Right lobe of liver (tissue), 6 donors: ENCODE measurements at regions not wholly inside any gene's neighbourhood (a gene's known extent, or its start where the extent isn't known, plus 50 kb on each side); places are given as distances from the start of the nearest gene placed in this dataset.

Experiments
- ATAC-seq, 4 donors: fragments of 200-7000 bp; cut with Tn5 transposase; one replicate each; pipeline ENCODE4 v1.9.1; 2020; ENCODE audit warnings: mild to moderate bottlenecking in 4 of 4, moderate library complexity in 4 of 4
- DNase-seq, 3 donors: peaks; one replicate each; pipeline ENCODE4 v3.0.0-alpha.2; 2020
- H3K27ac ChIP-seq, 3 donors: fragments of 200-600 bp; one replicate each; pipeline ENCODE4 v1.8.0; 2022
- H3K27me3 ChIP-seq, 2 donors: fragments of 200-600 bp; one replicate each; pipeline ENCODE4 v1.8.0; 2022
- H3K36me3 ChIP-seq, 4 donors: fragments of 200-600 bp; sonication (generic) in 1 of 4; one replicate each; pipeline versions ENCODE4 v1.5.1 to v1.8.0; 2017 to 2022; ENCODE audit warnings: control low read depth in 1 of 4
- H3K4me1 ChIP-seq, 4 donors: fragments of 200-600 bp; sonication (generic) in 1 of 4; one replicate each; pipeline versions ENCODE4 v1.5.1 to v1.8.0; 2017 to 2022; ENCODE audit warnings: control low read depth in 1 of 4
- H3K4me3 ChIP-seq, 3 donors: fragments of 200-600 bp; one replicate each; pipeline ENCODE4 v1.8.0; 2022
- H3K9me3 ChIP-seq, 4 donors: fragments of 200-600 bp; sonication (generic) in 1 of 4; one replicate each; pipeline versions ENCODE4 v1.5.1 to v1.8.0; 2017 to 2022; ENCODE audit warnings: control low read depth in 1 of 4
- CTCF ChIP-seq, 4 donors: fragments of 200-600 bp in 3 of 4; fragments of 450-650 bp in 1 of 4; IDR thresholded peaks; one replicate each; pipeline versions ENCODE4 v1.5.1 to v1.8.0; 2016 to 2022; ENCODE audit warnings: antibody characterized with exemption in 4 of 4, mild to moderate bottlenecking in 2 of 4
- POLR2A ChIP-seq: fragments of 450-650 bp; IDR thresholded peaks from one replicate; pipeline ENCODE4 v1.6.1; 2017; ENCODE audit warnings: antibody characterized with exemption, mild to moderate bottlenecking
- WGBS: methylation state at CpG from one replicate; pipeline ENCODE4 v1.1.6; 2018; ENCODE audit warnings: low coverage, low lambda C conversion rate; ENCODE audit not compliant: insufficient coverage; ENCODE audit errors: missing lambda C conversion rate; 5-methylcytosine and 5-hydroxymethylcytosine counted together
- intact Hi-C, 2 donors: fragments of 100-400 bp; cut with DNase I; formaldehyde crosslinking; loops; one replicate each; pipeline versions ENCODE4 v1.11.2 to v1.14.1; 2022
- donor health status: DM: no; HTN: yes; CAD: no.
- donor health status: DM: no; HTN: no; CAD: no.
- donor health status: DM: no; HTN: no; CAD: no.
- donor health status: DM: no; HTN: yes; CAD: no.
- donor health status: DM: no; HTN: yes; CAD: no.

GRCh38 chr19:30637926-30638325, 265.7 kb downstream of the ZNF536 start:
- Histone ChIP-seq H3K4me1 (no peaks in the 10 kb centered on the region), H3K4me3 (no peak overlapping the region), H3K9me3 (no peaks in the 10 kb centered on the region), H3K27ac (no peak overlapping the region), H3K27me3 (no peaks in the 10 kb centered on the region), H3K36me3 (no peaks in the 10 kb centered on the region)
- ATAC-seq, result no peak
- 26% methylated on average over 2 of the region's 2 CpGs for WGBS
- intact Hi-C loops, result no loop called here
- DNase-seq, result no peak
- no peak for TF ChIP-seq CTCF (IDR thresholded peaks at IDR 0.05)
- TF ChIP-seq POLR2A, result no peak

DNA sequence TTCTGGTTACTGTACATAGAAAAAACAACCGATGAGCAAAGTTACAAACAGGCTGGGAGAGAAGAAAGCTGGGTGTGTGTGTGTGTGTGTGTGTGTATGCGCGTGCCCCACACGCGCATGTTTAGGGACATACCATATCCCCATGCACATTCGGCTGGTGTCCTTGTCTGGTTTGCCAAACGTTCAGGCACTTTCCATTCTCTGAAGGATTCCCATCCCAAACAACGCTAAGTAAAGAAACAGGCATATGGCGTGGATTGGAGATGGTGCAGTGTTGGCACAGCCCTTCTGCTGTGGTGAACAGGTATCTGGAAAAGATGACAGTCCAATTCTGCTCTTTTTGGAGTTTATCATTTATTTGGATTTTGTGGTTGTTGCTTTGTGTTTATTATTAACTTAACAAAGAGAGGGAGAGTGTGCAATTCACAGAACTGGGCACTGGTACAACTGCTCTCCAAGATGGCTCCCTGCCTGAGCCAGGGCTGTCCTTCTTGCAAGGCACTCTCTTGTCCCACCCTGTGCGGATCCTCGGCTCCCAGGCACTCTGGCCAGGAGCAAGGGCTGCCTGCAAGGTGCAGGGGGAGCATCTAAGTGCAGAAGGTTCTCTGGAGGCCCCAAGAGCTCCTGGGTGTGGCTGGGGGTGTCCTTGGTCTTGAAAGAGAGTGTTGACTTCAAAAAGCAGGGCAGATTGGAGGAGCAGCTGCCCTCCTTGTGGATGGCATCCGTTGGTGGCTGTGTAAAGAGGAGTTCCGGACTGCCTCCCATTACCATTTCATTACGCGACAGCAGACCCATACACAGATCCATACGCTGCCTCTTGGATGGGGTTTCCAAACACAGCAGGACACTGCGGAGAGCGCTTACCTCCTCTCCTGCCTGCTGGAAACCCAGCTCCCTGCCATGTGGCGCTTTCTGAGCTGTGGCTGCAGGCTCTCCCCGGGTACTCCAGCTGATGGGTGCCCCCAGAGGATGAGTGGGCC, 263.1 kb downstream of the ZNF536 start:
- no peak for TF ChIP-seq CTCF (IDR thresholded peaks at IDR 0.05)
- TF ChIP-seq POLR2A, result no peak
- no peaks in the 10 kb centered on the region for H3K27me3 ChIP-seq
- H3K36me3 ChIP-seq, result no peaks in the 10 kb centered on the region
- no peaks in the 10 kb centered on the region for H3K4me1 ChIP-seq
- DNase-seq, result no peak
- no peak for ATAC-seq
- H3K4me3 ChIP-seq, result no peak overlapping the region
- no peaks in the 10 kb centered on the region for H3K9me3 ChIP-seq
- intact Hi-C loops, result no loop called here
- H3K27ac ChIP-seq, result no peak overlapping the region
- 68% methylated on average over 13 of the region's 20 CpGs for WGBS

DNA sequence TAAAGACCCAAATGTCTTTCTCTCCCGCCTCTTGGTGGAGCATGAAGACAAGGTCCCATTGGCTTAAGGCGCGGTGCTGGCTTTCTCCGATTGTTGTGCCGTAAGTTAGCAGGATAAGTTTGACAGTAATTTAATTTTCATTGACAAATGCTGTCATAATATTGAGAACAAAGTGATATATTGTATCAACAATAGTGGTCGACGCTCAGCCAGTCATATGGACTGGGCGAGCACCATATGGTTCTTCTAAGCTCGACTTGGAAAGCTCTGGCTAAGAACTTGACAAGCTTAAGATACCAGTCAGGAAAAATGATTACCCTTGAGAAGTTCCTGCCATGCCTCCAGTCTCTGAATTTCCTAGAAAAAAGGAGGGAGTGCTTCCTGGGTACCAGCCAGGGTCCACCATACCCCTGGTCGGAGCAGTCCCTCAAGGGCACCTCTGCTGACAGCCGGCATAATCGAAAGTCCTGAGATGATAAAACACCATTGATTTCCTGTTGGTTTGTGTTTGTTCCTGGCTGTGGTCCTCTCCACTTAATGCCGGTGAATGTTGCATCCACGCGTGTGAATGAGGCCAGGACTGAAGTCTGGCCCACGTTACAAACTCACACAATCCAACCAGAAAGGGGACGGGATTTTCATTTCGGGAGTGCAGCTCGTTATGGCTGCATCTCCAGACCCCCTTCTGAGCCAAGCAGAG, 262.1 kb downstream of the ZNF536 start:
- Histone ChIP-seq H3K4me1 (no peaks in the 10 kb centered on the region), H3K36me3 (no peaks in the 10 kb centered on the region), H3K27ac (no peak overlapping the region), H3K4me3 (no peak overlapping the region), H3K9me3 (no peaks in the 10 kb centered on the region), H3K27me3 (no peaks in the 10 kb centered on the region)
- DNase-seq (no peak), ATAC-seq (no peak)
- intact Hi-C loops, result no loop called here
- WGBS, result 64% methylated on average over 14 of the region's 19 CpGs
- no peak for TF ChIP-seq POLR2A
- TF ChIP-seq CTCF (IDR thresholded peaks at IDR 0.05), result no peak

DNA sequence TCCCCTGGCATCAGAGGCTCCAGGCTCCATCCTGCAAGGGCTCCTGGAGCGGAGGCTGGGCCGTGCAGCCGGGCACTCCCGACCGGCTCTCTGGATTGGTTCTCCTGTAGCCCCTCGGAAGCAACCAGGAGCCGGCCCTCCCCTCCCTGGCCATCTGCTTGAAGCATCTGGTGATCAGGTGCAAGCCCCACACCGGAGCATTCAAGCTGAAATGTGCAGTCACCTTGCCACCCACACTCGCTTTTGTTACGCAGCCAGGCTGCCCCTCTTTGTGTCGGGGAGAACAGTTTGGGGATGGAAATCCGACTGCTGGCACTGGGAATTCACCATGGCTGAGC, 258.8 kb downstream of the ZNF536 start:
- H3K9me3 ChIP-seq, result no peaks in the 10 kb centered on the region
- no peaks in the 10 kb centered on the region for H3K36me3 ChIP-seq
- intact Hi-C loops, result no loop called here
- no peaks in the 10 kb centered on the region for H3K27me3 ChIP-seq
- 85% methylated on average over 4 of the region's 12 CpGs for WGBS
- H3K4me1 ChIP-seq, result no peaks in the 10 kb centered on the region
- H3K27ac ChIP-seq, result no peak overlapping the region
- H3K4me3 ChIP-seq, result no peak overlapping the region
- DNase-seq, result no peak
- ATAC-seq, result no peak
- TF ChIP-seq CTCF (IDR thresholded peaks at IDR 0.05) (no peak), POLR2A (no peak)
